NCI-H446 treated with DMSO at 0.1 percent for 48 hours (cell line): ENCODE measurements at regions not wholly inside any gene's neighbourhood (a gene's known extent, or its start where the extent isn't known, plus 50 kb on each side); places are given as distances from the start of the nearest gene placed in this dataset.
"Not testable (repeated sequence)": the region's sequence is repeated elsewhere in the genome, so short reads cannot be mapped to it uniquely, and the experiment has no call there.

Experiments
- DNase-seq: peaks from one replicate; lab custom pipeline; 2025; lab: John Stamatoyannopoulos, UW

DNA sequence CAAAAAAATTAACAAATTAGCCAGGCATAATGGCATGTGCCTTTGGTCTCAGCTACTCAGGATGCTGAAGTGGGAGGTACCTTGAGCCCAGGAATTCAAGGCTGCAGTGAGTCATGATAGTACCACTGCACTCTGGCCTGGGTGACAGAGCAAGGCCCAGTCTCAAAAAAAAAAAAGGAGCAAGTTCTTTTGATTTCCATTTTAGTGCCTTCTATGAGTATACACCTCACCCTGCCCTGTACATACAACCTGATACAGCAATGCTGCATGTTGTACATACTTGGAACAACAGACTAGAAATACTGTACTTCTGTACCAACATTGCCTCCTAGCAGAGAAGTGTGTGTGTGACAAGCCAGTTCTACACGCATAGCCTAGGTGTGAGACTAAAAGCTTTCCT lies 97.3 kb upstream of the CARMIL1 start:
- DNase-seq, result no peak

- no peak for DNase-seq
Measured at GRCh38 chr6:25186919-25187318, 92.3 kb upstream of the CARMIL1 start.

- DNase-seq, result no peak
Measured at GRCh38 chr6:25188232-25188631, 90.9 kb upstream of the CARMIL1 start.

DNA sequence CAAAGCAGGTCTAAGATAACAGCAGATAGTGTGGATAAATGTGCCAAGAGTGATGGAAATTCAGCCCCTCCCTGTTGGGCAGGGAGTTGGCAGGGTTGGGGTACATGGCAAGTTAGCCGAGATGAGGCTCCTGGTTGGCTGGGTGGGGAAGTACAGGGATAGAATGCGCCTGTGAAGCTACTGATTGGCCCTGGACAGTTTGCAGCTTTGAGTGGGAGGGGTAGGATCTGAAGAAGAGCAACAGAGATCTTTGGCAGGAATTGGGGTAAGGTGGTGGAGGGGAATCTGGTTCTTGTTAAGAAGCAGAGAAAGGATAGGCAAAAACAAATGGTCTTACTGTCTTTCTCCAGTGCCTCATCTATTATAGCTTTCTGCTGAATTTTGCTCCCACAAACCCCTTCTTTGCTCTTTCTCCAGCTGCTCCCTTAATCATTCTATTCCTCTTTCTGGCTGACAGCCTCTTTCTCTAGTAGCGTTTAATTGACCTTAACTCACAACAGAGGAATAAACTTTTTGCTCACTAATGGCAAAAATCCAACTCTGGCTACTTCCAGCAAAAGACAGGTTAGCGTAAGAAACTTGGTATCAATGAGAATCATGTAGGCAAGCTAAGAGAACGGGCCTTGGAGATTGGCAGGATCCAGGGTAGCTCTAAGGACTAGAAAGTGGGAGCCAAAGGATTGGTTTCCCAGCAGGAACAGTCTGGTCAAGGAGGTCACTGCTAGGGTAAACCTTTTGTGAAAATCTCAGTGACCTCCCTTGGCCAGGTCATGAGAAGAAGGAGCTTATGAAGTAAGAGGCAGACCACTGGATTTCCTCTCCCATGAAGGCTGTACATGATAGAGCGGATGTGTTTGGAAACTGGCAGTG lies 86.3 kb upstream of the CARMIL1 start:
- DNase-seq, result peak; percentile 74

GRCh38 chr6:25193460-25194171 lies 85.6 kb upstream of the CARMIL1 start:
- DNase-seq, result peak; percentile 69

DNA sequence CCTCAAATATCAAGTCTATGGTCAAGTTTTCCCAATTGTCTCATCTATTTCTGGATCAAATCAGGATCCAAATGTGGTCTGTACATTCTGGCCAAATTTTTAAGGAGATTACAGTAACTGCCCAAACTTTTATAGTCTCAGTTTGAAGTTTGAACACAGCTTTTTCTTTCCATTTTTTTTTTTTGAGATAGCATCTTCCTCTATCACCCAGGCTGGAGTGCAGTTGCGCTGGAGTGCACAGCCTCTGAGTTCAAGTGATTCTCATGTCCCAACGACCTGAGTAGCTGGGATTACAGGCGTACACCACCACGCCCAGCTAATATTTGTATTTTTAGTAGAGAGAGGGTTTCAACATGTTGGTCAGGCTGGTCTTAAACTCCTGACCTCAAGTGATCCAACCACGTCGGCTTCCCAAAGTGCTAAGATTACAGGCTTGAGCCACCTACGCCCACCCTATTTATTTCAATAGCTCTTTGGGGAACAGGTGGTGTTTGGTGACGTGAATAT lies 84.9 kb upstream of the CARMIL1 start:
- DNase-seq, result no peak

GRCh38 chr6:25196464-25196863 lies 82.7 kb upstream of the CARMIL1 start:
- no peak for DNase-seq

DNA sequence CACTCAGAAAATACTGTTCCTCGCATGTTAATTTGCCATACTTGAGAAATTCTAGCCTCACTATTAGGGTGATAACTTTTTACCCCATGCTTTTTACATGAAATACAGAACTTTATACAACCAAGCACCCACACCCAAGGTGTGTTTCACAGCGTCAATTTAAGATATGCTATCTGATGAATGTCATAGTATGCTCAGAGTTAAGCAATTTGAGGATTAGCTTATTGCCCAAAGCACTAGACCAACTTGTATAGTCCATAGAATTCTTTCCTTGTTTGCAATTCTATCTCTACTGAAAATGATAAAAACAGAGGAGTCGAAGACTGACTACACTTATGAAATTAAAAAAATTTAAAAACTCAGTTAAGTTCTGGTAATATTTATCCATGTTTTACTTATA lies 82.1 kb upstream of the CARMIL1 start:
- DNase-seq, result no peak

GRCh38 chr6:25199544-25199943 lies 79.6 kb upstream of the CARMIL1 start:
- no peak for DNase-seq

DNA sequence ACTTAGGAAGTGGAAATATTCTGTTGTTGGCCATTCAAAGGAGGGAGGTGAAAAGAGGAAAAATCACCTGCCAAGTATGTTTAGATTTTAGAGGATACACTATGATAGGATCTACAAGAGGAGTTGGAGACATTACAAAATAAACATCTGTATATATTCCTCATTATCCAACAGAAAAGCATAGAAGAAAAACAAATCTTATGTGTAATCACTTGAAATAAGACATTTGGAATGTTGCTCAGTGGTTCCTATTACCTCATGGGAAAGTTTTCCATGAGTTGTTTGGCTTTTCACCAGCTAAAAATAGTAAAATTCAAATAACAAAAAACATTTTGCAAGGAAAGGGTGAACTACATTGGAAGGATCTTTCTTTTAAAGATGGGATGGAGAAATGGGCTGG lies 76.7 kb upstream of the CARMIL1 start:
- no peak for DNase-seq

DNA sequence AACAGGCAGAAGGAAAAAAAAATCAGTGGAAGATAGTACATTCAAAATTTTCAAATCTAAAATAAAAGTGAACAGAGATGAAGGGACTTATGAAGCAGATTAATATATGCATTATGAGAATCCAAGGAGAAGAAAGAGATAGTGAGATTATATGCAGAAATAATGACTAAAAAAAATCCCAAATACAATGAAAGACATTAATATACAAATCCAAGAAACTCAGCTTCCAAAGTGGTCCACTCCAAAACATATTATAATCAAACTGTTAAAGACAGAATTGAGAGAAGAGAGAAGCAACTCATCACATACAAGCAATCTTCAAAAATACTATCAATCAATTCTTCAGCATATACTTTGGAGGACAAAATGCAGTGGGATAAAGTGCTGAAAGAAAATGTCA lies 73.5 kb upstream of the CARMIL1 start:
- DNase-seq, result no peak

DNA sequence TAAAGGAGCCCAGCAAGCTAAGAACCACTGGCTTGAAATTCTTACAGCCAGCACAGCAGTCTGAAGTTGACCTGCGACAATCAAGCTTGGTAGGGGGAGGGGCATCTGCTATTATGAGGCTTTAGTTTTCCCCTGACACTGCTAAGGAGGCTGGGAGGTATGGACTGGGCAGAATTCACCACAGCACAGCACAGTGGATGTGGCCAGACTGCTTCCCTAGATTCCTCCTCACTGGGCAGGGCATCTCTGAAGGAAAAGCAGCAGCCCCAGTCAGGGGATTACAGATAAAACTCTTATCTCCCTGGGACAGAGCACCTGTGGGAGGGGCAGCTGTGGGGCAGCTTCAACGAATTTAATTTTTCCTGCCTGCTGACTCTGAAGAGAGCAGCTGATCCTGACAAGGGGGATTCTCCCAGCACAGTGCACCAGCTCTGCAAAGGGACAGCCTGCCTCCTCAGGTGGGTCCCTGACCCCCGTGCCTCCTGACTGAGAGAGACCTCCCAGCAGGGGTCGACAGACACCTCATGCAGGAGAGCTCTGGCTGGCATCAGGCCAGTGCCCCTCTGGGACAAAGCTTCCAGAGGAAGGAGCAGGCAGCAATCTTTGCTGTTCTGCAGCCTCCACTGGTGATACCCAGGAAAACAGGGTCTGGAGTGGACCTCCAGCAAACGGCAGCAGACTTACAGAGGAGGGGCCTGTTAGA lies 71.6 kb upstream of the CARMIL1 start:
- DNase-seq, result not testable (repeated sequence)

DNA sequence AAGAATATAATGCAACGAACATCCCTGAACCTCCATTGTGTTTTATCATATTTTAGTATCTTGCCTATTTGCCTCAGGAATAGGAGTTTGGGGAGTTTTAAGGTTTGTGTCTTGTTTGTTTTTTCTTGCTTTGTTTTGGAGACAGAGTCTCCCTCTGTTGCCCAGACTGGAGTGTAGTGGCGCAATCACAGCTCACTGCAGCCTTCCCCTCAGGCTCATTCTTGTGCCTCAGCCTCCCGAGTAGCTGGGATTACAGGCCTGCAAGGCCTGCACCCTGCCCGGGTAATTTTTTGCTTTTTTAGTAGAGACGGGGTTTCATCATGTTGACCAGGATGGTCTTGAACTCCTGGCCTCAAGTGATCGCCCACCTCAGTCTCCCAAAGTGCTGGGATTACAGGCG lies 63.3 kb upstream of the CARMIL1 start:
- DNase-seq, result no peak

- no peak for DNase-seq
Measured at GRCh38 chr6:25217302-25217701, 61.9 kb upstream of the CARMIL1 start.

- DNase-seq, result no peak
Measured at GRCh38 chr6:25217829-25218228, 61.3 kb upstream of the CARMIL1 start.

GRCh38 chr6:25218346-25218745 lies 60.8 kb upstream of the CARMIL1 start:
- DNase-seq, result no peak

GRCh38 chr6:25219216-25219916 lies 59.8 kb upstream of the CARMIL1 start:
- DNase-seq, result no peak

DNA sequence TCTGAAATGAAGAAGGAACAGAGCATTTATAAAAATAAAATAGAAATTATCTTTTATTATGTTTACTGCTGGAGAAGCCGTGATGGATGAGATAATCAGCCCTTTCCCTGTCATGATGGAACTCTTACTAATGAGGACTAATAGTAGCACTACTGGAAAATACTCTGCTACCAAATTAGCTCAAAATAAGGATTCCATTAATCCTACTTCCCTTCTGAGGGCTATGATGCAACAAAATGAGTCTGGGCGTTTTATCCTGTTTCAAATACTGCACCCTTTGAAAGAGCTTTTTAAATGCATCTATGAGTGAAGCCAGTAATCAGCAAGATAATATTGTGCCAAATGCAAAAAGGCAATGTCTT lies 59.3 kb upstream of the CARMIL1 start:
- DNase-seq, result no peak

DNA sequence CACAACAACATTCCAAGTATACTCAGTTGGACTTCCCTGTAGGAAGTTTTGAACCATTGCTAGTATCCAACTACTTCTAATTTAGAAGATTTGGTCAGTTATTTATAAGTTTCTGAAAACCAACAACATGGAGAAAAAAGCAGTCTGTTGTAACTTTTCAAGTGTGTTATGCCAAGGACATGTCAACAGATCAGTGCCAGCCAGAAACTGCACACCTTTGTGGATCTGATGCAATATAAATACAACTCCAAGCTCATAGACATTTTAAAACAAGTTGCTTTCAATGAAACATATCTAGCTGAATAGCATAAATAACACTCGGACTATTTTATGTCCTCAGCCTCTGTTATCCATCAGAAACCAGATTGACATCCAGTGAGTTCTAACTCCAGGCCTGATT lies 58.3 kb upstream of the CARMIL1 start:
- DNase-seq, result no peak

- DNase-seq, result no peak
Measured at GRCh38 chr6:25222006-25222678, 57.0 kb upstream of the CARMIL1 start.

DNA sequence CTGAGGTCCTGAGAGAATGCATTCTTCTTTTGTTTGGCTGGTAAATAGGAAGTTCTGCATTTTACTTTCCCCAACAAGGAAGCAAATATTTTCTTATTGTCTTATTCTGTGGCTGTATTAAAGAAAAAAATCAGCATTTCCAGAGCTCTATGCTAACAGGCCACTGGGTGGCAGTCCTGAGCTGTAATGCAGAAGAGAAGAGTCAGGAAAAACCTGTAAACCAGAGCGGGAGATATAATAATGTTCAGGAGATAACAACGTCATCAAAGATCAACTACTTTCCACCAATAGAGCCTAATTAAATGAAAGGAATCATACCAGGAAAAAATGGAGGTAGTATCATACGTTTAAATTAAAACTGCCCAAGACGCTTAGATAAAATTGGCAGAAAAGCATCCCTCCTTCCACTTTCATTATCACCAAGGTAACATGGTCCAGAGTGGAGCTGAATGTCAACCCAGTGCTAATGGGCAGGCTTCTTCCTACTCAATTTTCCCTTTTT lies 55.6 kb upstream of the CARMIL1 start:
- peak; percentile 62 for DNase-seq
